ENCODE measurements at regions not wholly inside any gene's neighbourhood (a gene's known extent, or its start where the extent isn't known, plus 50 kb on each side); places are given as distances from the start of the nearest gene placed in this dataset.

GRCh38 chr13:22135446-22135845, 464.6 kb downstream of the FGF9 start:
- no peak overlapping the region for H2BK120ac ChIP-seq (ENCODE audit: low read depth, low read length)
- dilution Hi-C loops (cut with HindIII; ENCODE audit: low sequenced_read_pairs, unreplicated experiment), result no loop called here
- no peak overlapping the region for H2AK5ac ChIP-seq (ENCODE audit: low read depth, low read length)
- in situ Hi-C loops (cut with MboI; ENCODE audit: low sequenced_read_pairs), result no loop called here
- DNase-seq (no peak), ATAC-seq (ENCODE audit: low read depth) (no peak)
- peak overlapping the region; percentile 48; the same call in 1 of the 2 replicates for H2BK20ac ChIP-seq (ENCODE audit: low read depth, low read length)
- H4K20me1 ChIP-seq (ENCODE audit: insufficient read depth, low read length), result no peaks in the 10 kb centered on the region
- TF ChIP-seq FOS (IDR thresholded peaks at IDR 0.05; ENCODE audit: low read depth, low read length) (no peak), POLR2A (IDR thresholded peaks at IDR 0.05; ENCODE audit: low read depth, low read length) (no peak), RAD21 (IDR thresholded peaks at IDR 0.05; ENCODE audit: low read length) (no peak), CEBPB (IDR thresholded peaks at IDR 0.05; ENCODE audit: low read depth, low read length) (no peak), MAFK (IDR thresholded peaks at IDR 0.05; ENCODE audit: low read depth, low read length) (no peak), CHD1 (IDR thresholded peaks at IDR 0.05; ENCODE audit: low read depth, low read length) (no peak), MAZ (IDR thresholded peaks at IDR 0.05; ENCODE audit: borderline replicate concordance, low read depth, low read length) (no peak), ELK1 (IDR thresholded peaks at IDR 0.05; ENCODE audit: borderline replicate concordance, low read depth, low read length) (no peak), RFX5 (IDR thresholded peaks at IDR 0.05; ENCODE audit: low read depth, low read length) (no peak), CTCF (conservative IDR thresholded peaks at IDR 0.05; ENCODE audit: low read depth, low read length) (no peak), MXI1 (IDR thresholded peaks at IDR 0.05; ENCODE audit: borderline replicate concordance, low read depth, low read length) (no peak), RCOR1 (IDR thresholded peaks at IDR 0.05; ENCODE audit: insufficient replicate concordance, low read length) (no peak), SMC3 (IDR thresholded peaks at IDR 0.05; ENCODE audit: low read depth, low read length) (no peak)
- TF ChIP-seq, protein P1, sequence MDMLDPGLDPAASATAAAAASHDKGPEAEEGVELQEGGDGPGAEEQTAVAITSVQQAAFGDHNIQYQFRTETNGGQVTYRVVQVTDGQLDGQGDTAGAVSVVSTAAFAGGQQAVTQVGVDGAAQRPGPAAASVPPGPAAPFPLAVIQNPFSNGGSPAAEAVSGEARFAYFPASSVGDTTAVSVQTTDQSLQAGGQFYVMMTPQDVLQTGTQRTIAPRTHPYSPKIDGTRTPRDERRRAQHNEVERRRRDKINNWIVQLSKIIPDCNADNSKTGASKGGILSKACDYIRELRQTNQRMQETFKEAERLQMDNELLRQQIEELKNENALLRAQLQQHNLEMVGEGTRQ (IDR thresholded peaks at IDR 0.05; ENCODE audit: low read depth, low read length), result no peak
- no peak overlapping the region for H3K4me3 ChIP-seq (ENCODE audit: insufficient read depth, low read depth, low read length)
- peak overlapping the region; percentile 11; the same call in 1 of the 2 replicates for H4K5ac ChIP-seq (ENCODE audit: low read depth, low read length)
- no peaks in the 10 kb centered on the region for H3K4me1 ChIP-seq (ENCODE audit: control insufficient read depth, insufficient read depth, low read length)
- no peaks in the 10 kb centered on the region for H3K36me3 ChIP-seq (ENCODE audit: control insufficient read depth, insufficient read depth, low read length)
- H3K14ac ChIP-seq (replicated peaks; ENCODE audit: low read depth, low read length), result no peak overlapping the region
- H2BK5ac ChIP-seq (ENCODE audit: low read depth, low read length, poor library complexity, severe bottlenecking), result no peak overlapping the region
- no peak overlapping the region for H3K23ac ChIP-seq (ENCODE audit: low read depth, low read length)
- POLR2A ChIA-PET (ENCODE audit: unreplicated experiment), result no interaction called here
- no peak overlapping the region for H4K8ac ChIP-seq (ENCODE audit: low read depth in 2 of 2, low read length in 2 of 2)
- CTCF ChIA-PET, result no interaction called here
- no TSS peak for BruUV-seq (replicated peaks)
- no peak overlapping the region for H4K91ac ChIP-seq (ENCODE audit: insufficient read depth, low read depth, low read length)
- no peaks in the 10 kb centered on the region for H3K9me1 ChIP-seq (ENCODE audit: insufficient read depth, low read length)
- H3K18ac ChIP-seq (ENCODE audit: low read depth, low read length), result no peak overlapping the region; the same call in 1 of the 2 replicates
- intact Hi-C loops (cut with micrococcal nuclease), result no loop called here
- no peaks in the 10 kb centered on the region for H3K79me1 ChIP-seq (ENCODE audit: low read depth in 1 of 2, low read length in 2 of 2)
- H3K27me3 ChIP-seq (ENCODE audit: control insufficient read depth, insufficient read depth, low read length), result peaks cover 4% of the 10 kb centered on the region
- H3K56ac ChIP-seq (ENCODE audit: extremely low read depth, insufficient read depth, low read length), result no peak overlapping the region
- no peak overlapping the region for H2BK15ac ChIP-seq (ENCODE audit: low read depth, low read length)
- no peak overlapping the region for H3K4ac ChIP-seq (ENCODE audit: low read depth, low read length)
- no peak overlapping the region for H3K27ac ChIP-seq (ENCODE audit: insufficient read depth, low read length)
- 92% methylated on average over 2 of the region's 6 CpGs; no CpG with 5 or more reads in 1 of the 2 experiments for WGBS, 2 experiments (ENCODE audit: extremely low coverage in 2 of 2, insufficient read length in 1 of 2)
- H3K4me2 ChIP-seq (ENCODE audit: low read depth, low read length), result no peak overlapping the region
- H3K9me3 ChIP-seq (ENCODE audit: control insufficient read depth, insufficient read depth, low read length), result no peaks in the 10 kb centered on the region
- no peak overlapping the region for H2AFZ ChIP-seq (replicated peaks; ENCODE audit: low read length, poor library complexity)
- H2AK9ac ChIP-seq (replicated peaks; ENCODE audit: low read depth, low read length, poor library complexity), result no peak overlapping the region
- no peak overlapping the region for H3K9ac ChIP-seq (ENCODE audit: low read depth, low read length)
